ENCODE measurements at regions not wholly inside any gene's neighbourhood (a gene's known extent, or its start where the extent isn't known, plus 50 kb on each side); places are given as distances from the start of the nearest gene placed in this dataset.
"Not testable (repeated sequence)": the region's sequence is repeated elsewhere in the genome, so short reads cannot be mapped to it uniquely, and the experiment has no call there.

DNA sequence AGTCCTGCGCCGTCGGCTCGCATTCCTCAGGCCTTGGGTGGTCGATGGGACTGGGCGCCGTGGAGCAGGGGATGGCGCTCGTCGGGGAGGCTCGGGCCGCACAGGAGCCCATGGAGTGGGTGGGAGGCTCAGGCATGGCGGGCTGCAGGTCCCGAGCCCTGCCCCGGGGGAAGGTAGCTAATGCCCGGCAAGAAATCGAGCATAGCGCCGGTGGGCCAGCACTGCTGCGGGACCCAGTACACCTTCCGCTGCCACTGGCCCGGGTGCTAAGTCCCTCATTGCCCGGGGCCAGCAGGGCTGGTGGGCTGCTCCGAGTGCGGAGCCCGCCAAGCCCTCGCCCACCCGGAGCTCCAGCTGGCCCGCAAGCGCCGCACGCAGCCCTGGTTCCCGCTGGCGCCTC, 122.8 kb downstream of the UFM1 start:
- TF ChIP-seq, protein P1, sequence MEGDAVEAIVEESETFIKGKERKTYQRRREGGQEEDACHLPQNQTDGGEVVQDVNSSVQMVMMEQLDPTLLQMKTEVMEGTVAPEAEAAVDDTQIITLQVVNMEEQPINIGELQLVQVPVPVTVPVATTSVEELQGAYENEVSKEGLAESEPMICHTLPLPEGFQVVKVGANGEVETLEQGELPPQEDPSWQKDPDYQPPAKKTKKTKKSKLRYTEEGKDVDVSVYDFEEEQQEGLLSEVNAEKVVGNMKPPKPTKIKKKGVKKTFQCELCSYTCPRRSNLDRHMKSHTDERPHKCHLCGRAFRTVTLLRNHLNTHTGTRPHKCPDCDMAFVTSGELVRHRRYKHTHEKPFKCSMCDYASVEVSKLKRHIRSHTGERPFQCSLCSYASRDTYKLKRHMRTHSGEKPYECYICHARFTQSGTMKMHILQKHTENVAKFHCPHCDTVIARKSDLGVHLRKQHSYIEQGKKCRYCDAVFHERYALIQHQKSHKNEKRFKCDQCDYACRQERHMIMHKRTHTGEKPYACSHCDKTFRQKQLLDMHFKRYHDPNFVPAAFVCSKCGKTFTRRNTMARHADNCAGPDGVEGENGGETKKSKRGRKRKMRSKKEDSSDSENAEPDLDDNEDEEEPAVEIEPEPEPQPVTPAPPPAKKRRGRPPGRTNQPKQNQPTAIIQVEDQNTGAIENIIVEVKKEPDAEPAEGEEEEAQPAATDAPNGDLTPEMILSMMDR (IDR thresholded peaks at IDR 0.05): not testable (repeated sequence)
- not testable (repeated sequence) for TF ChIP-seq POLR2AphosphoS5, POLR2A (IDR thresholded peaks at IDR 0.05)
